Transverse colon (tissue), 4 donors: ENCODE measurements at regions not wholly inside any gene's neighbourhood (a gene's known extent, or its start where the extent isn't known, plus 50 kb on each side); places are given as distances from the start of the nearest gene placed in this dataset.

Experiments used
- DNase-seq: peaks from one replicate; pipeline ENCODE4 v3.0.0-alpha.2; 2019
- H3K27ac ChIP-seq, 4 donors: fragments of 200-600 bp; sonication (generic); 2 replicates each; pipeline ENCODE4 v1.5.1; 2016 to 2018; ENCODE audit warnings: inconsistent platforms in 4 of 4
- H3K27me3 ChIP-seq: fragments of 200-600 bp; sonication (generic); 2 replicates; pipeline ENCODE4 v1.5.1; 2017; ENCODE audit warnings: inconsistent platforms
- H3K36me3 ChIP-seq, 4 donors: fragments of 200-600 bp; sonication (generic); 2 replicates each; pipeline ENCODE4 v1.5.1; 2017 to 2019; ENCODE audit warnings: inconsistent platforms in 4 of 4
- H3K4me1 ChIP-seq, 4 donors: fragments of 200-600 bp; sonication (generic); 2 replicates each; pipeline ENCODE4 v1.5.1; 2017 to 2020; ENCODE audit warnings: inconsistent platforms in 4 of 4
- H3K4me3 ChIP-seq, 4 donors: fragments of 200-600 bp; sonication (generic); 1 replicate in 1 of 4; 2 replicates in 3 of 4; pipeline versions ENCODE4 v1.5.1 to v1.6.1; 2017 to 2019; ENCODE audit warnings: inconsistent platforms in 4 of 4
- H3K9me3 ChIP-seq, 2 donors: fragments of 200-600 bp; sonication (generic); 2 replicates each; pipeline ENCODE4 v1.5.1; 2017 to 2019; ENCODE audit warnings: inconsistent platforms in 2 of 2
- EP300 ChIP-seq: sonication (generic); formaldehyde crosslinking; IDR thresholded peaks from one replicate; pipeline ENCODE4 v1.6.1; 2017; ENCODE audit warnings: antibody characterized with exemption, low read depth
- POLR2A ChIP-seq: fragments of 450-650 bp; IDR thresholded peaks from one replicate; pipeline ENCODE4 v1.6.1; 2016; ENCODE audit warnings: antibody characterized with exemption, mild to moderate bottlenecking, moderate library complexity
- POLR2AphosphoS5 ChIP-seq, 3 donors: sonication (generic); formaldehyde crosslinking; IDR thresholded peaks; one replicate each; pipeline ENCODE4 v1.6.1; 2016; ENCODE audit warnings: antibody characterized with exemption in 3 of 3
- WGBS, 2 donors: methylation state at CpG; one replicate each; pipeline ENCODE4 v1.1.5; 2018; ENCODE audit warnings: low coverage in 1 of 2; 5-methylcytosine and 5-hydroxymethylcytosine counted together
- in situ Hi-C, 4 donors: fragments of 200-750 bp; cut with MboI; loops; one replicate each; pipeline versions ENCODE4 v1.15.0 to v1.15.1; 2017; ENCODE audit warnings: low sequenced_read_pairs in 3 of 4, low pct_ligation_motif_present in 1 of 4, low pct_unique_long_range_greater_than_20kb in 1 of 4
- intact Hi-C: fragments of 100-400 bp; cut with DNase I; formaldehyde crosslinking; loops from one replicate; pipeline ENCODE4 v1.15.1; 2023; ENCODE audit warnings: low total_unique reads
- TF ChIP-seq, protein P1 (sequence below), 5 experiments: fragments of 200-600 bp in 3 of 5; fragments of 450-650 bp in 2 of 5; sonication (generic) in 3 of 5; IDR thresholded peaks; 1 replicate in 2 of 5; 2 replicates in 3 of 5; pipeline ENCODE4 v1.5.1; 2016 to 2017; ENCODE audit warnings: antibody characterized with exemption in 5 of 5, inconsistent platforms in 3 of 5, mild to moderate bottlenecking in 2 of 5, moderate library complexity in 1 of 5

DNA sequence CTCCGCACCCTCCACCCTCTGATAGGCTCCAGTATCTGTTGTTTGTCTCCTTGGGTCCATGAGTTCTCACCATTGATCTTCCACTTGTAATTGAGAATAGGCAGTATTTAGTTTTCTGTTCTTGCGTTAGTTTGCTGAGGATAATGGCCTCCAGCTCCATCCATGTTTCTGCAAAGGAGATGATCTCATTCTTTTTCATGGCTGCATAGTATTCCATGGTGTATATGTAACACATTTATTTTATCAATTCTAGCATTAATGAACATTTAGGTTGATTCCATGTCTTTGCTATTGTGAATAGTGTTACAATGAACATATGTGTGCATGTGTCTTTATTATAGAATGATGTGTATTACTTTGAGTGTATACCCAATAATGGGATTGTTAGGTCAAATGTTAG is 814.6 kb upstream of the FRG1 start:
- in situ Hi-C loops (no loop called here), intact Hi-C loops (no loop called here)
- H3K27ac ChIP-seq, result no peak overlapping the region
- no peak for TF ChIP-seq POLR2A
- H3K27me3 ChIP-seq, result no peaks in the 10 kb centered on the region
- H3K4me3 ChIP-seq, result no peak overlapping the region
- H3K36me3 ChIP-seq, result no peaks in the 10 kb centered on the region
- peaks cover 0 to 4% of the 10 kb centered on the region in 2 donors for H3K9me3 ChIP-seq
- H3K4me1 ChIP-seq, result no peaks in the 10 kb centered on the region
- no peak for DNase-seq
- WGBS, 2 donors, result 45% methylated on average over 2 of the region's 2 CpGs

DNA sequence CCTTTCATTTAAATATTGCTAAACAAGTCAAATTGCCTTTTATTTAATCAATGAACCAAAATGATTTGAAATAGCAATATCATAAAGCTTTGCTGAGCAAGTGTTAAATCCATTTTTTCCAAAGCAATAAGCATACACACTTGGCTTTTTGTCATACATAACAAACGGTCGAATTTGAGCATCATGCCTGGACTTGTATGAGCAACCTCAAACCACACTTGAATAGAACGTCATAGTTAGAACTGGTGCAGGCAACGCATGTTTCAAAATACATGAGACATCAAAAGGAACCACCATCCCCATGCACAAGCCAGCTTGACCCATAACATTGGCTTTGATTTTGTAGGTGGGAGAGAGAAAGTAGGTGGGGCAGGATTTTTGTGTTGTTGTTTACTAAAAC is 812.3 kb upstream of the FRG1 start:
- H3K4me1 ChIP-seq, result no peaks in the 10 kb centered on the region
- no peak for TF ChIP-seq POLR2AphosphoS5 (IDR thresholded peaks at IDR 0.05)
- DNase-seq, result no peak
- 72 to 81% methylated on average over 4 of the region's 4 CpGs for WGBS, 2 donors
- no peak overlapping the region for H3K4me3 ChIP-seq
- H3K27ac ChIP-seq, result no peak overlapping the region
- no peaks in the 10 kb centered on the region for H3K27me3 ChIP-seq
- H3K36me3 ChIP-seq, result no peaks in the 10 kb centered on the region
- peaks cover 0 to 4% of the 10 kb centered on the region in 2 donors for H3K9me3 ChIP-seq
- intact Hi-C loops, result no loop called here
- in situ Hi-C loops, result no loop called here

DNA sequence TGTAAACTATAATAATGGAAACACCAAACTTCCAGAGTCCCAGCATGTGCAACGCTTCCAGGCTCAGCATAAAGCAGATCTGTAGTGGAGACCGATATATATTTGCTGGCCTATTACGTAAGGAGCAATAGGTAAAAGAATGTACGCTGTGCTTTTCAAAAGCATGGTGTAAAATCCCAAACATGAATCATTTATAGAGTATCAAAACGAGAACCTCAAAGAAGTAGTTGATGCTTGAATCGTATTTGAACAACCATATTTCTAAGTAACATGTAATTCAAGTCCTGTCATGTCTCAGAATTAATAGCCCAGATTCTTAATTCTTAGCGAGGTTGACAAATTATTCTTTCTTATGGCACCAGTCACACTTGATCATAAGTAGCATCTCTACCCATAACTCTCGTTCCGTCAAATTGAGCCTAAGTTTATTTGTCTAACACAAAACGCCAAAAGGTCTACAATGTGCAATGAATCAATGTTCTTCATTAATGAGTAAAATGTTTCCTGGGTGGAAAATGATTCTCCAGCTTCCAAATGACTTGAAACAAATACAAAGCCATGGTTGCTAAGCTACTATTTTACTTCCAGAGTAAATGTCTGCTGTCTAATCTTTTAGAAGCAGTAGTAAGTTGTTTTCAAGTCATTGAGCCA is 811.5 kb upstream of the FRG1 start:
- H3K36me3 ChIP-seq, result no peaks in the 10 kb centered on the region
- no peaks in the 10 kb centered on the region for H3K27me3 ChIP-seq
- H3K9me3 ChIP-seq, result peaks cover 0 to 4% of the 10 kb centered on the region in 2 donors
- intact Hi-C loops (no loop called here), in situ Hi-C loops (no loop called here)
- no peak for TF ChIP-seq EP300
- TF ChIP-seq, protein P1, sequence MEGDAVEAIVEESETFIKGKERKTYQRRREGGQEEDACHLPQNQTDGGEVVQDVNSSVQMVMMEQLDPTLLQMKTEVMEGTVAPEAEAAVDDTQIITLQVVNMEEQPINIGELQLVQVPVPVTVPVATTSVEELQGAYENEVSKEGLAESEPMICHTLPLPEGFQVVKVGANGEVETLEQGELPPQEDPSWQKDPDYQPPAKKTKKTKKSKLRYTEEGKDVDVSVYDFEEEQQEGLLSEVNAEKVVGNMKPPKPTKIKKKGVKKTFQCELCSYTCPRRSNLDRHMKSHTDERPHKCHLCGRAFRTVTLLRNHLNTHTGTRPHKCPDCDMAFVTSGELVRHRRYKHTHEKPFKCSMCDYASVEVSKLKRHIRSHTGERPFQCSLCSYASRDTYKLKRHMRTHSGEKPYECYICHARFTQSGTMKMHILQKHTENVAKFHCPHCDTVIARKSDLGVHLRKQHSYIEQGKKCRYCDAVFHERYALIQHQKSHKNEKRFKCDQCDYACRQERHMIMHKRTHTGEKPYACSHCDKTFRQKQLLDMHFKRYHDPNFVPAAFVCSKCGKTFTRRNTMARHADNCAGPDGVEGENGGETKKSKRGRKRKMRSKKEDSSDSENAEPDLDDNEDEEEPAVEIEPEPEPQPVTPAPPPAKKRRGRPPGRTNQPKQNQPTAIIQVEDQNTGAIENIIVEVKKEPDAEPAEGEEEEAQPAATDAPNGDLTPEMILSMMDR (IDR thresholded peaks at IDR 0.05), result no peak
- no peak for TF ChIP-seq POLR2AphosphoS5 (IDR thresholded peaks at IDR 0.05)
- TF ChIP-seq POLR2A, result no peak
- H3K27ac ChIP-seq, result no peak overlapping the region
- no peaks in the 10 kb centered on the region for H3K4me1 ChIP-seq
- no peak for DNase-seq
- no peak overlapping the region for H3K4me3 ChIP-seq
- 56 to 65% methylated on average over 9 to 10 of the region's 10 CpGs for whole genome bisulfite sequencing, 2 donors

DNA sequence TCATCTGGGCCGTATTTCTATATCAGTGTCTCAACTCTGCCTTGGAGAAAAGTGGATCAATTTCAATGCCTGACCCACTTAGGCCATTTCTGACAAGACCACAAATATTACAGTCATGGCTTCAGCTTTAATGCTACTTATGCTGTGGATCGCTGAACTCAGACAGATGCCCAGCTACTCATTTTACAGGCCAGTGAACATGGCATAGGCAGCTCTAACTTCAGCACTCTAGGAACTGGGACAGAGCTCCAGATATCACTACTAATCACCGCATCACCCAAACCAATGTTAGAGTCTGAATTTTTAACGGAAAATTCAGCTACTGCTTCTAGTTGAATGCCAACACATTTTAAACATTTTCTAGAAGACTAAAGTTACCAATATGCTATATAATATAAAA is 809.6 kb upstream of the FRG1 start:
- TF ChIP-seq POLR2A, result no peak
- TF ChIP-seq, protein P1 (IDR thresholded peaks at IDR 0.05), result no peak
- no peak for TF ChIP-seq POLR2AphosphoS5 (IDR thresholded peaks at IDR 0.05)
- TF ChIP-seq EP300, result no peak
- intact Hi-C loops, result no loop called here
- no peak for DNase-seq
- Histone ChIP-seq H3K27ac (no peak overlapping the region), H3K9me3 (peaks cover 0 to 4% of the 10 kb centered on the region in 2 donors), H3K27me3 (no peaks in the 10 kb centered on the region), H3K36me3 (no peaks in the 10 kb centered on the region), H3K4me3 (no peak overlapping the region), H3K4me1 (no peaks in the 10 kb centered on the region)
- in situ Hi-C loops, result no loop called here
- 84 to 90% methylated on average over 4 of the region's 4 CpGs for WGBS, 2 donors

DNA sequence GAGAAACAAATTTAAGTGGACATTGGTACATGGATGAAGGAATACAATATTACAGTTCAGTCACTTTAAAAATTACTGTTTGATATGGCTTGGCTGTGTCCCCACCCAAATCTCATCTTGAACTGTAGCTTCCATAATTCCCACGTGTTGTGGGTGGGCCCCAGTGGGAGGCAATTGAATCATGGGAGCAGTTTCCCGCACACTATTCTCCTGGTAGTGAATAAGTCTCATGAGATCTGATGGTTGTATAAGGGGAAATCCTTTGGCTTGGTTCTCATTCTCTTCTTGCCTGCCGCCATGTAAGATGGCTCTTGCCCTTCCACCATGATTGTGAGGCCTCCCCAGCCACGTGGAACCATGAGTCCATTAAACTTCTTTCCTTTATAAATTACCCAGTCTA is 804.2 kb upstream of the FRG1 start:
- in situ Hi-C loops, result no loop called here
- intact Hi-C loops, result no loop called here
- H3K9me3 ChIP-seq, result no peaks in the 10 kb centered on the region
- WGBS, 2 donors, result 59 to 69% methylated on average over 3 to 4 of the region's 4 CpGs
- H3K4me1 ChIP-seq, result no peaks in the 10 kb centered on the region
- H3K36me3 ChIP-seq, result no peaks in the 10 kb centered on the region
- H3K27ac ChIP-seq, result no peak overlapping the region
- no peak overlapping the region for H3K4me3 ChIP-seq
- no peaks in the 10 kb centered on the region for H3K27me3 ChIP-seq
- no peak for DNase-seq
- TF ChIP-seq, protein P1 (IDR thresholded peaks at IDR 0.05), result no peak
- no peak for TF ChIP-seq POLR2AphosphoS5 (IDR thresholded peaks at IDR 0.05)
- no peak for TF ChIP-seq POLR2A
- TF ChIP-seq EP300, result no peak
